GM12892 (cell line): ENCODE measurements at regions not wholly inside any gene's neighbourhood (a gene's known extent, or its start where the extent isn't known, plus 50 kb on each side); places are given as distances from the start of the nearest gene placed in this dataset.
"Not testable (repeated sequence)": the region's sequence is repeated elsewhere in the genome, so short reads cannot be mapped to it uniquely, and the experiment has no call there.

Experiments
- DNase-seq: peaks from one replicate; pipeline ENCODE4 v3.0.0; 2011; ENCODE audit not compliant: insufficient read length
- FAIRE-seq: peaks from 2 replicates; lab custom pipeline; 2011; peaks lifted over from hg19 to GRCh38; lab: Jason Lieb, UNC
- POLR2A ChIP-seq: IDR thresholded peaks from 2 replicates; pipeline ENCODE4 v1.6.1; 2011; ENCODE audit warnings: low read depth, low read length, control low read depth
- POLR2AphosphoS5 ChIP-seq: IDR thresholded peaks from 2 replicates; pipeline ENCODE4 v1.6.1; 2011; ENCODE audit warnings: low read depth, low read length, control low read depth
- TAF1 ChIP-seq: IDR thresholded peaks from 2 replicates; pipeline ENCODE4 v1.6.1; 2011; ENCODE audit warnings: low read depth, mild to moderate bottlenecking, control low read depth, low read length, borderline replicate concordance

DNA sequence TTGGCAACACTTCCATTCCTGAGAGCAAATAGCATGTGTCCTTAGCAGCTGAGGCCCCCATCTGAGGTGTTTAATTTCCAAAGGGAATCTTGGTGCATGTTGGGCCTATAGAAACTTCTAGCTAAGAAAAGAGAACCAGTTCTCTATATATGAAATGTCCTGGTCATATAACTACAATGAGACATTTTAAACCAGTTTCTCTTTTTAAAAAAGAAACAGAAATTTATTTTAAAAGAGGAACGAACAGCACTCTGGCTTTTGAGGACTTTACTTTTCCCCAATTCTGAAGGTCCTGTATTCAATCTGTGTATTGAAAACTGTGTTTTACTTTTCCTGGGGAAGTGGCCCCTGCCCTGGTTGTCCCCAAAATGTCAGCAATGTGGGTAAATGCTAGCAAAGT, 94.0 kb upstream of the FOXN2 start:
- FAIRE-seq (no peak), DNase-seq (no peak)
- TF ChIP-seq TAF1 (no peak), POLR2A (no peak), POLR2AphosphoS5 (no peak)

DNA sequence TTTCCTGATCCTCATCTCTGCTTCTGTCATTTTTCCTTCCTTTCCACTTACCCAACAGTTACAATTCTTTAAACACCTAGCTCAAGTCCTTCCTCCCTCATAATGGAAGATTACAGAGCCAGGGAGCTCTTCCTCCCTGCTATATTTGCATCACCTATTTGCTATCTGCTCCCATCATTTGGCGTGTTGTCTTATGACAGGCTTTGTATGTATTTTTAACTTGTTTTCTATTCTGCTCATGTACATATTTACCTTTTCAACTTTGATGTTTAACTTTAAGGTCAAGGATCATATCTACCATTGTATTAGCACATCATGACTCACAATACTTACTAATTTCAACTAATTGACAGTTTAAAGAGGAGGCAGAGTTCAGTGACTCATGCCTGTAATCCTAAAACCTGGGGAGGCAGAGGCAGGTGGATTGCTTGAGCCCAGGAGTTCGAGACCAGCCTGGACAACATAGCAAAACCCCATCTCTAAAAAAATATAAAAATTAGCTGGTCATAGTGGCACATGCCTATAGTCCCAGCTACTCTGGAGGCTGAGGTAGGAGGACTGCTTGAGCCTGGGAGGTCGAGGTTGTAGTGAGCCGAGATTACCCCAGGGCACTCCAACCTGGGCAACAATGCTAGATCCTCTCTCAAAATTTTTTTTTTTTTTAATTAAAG, 92.5 kb upstream of the FOXN2 start:
- TF ChIP-seq POLR2A = no peak
- TF ChIP-seq POLR2AphosphoS5 = no peak
- no peak for TF ChIP-seq TAF1
- FAIRE-seq = no peak
- DNase-seq = no peak

DNA sequence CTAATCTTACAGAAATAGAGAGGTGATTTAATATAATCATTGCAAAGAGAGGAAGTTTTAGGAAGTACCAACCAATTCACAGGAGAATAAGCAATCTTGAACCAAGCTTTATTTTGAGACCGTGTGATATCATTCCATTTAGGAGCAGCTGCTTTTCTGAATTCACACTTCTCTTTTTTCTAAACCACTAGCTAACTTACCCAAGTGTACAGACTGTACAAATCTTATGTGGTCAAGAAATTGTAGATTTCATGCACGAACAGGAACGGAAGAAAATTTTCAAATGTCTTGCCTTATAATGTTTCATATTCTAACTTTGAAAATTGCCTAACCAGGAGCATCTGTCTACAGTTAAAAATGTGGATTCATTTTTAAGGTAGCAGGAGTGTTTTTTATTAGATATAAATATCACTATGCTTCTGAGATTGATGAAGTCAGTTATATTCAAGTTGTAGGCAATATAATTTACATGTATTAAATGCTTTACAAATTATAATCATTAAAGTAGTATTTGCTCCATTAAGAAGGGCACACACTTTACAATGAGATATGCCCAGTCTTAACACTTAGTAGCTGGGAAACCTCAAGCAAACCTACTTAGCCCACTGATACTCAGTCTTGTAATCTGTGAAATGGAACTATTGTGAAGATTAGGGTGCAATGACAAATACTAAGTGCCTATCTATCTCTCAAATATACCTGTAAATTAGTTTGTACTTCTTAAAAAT, 86.7 kb upstream of the FOXN2 start:
- DNase-seq = no peak
- TF ChIP-seq POLR2AphosphoS5 = no peak
- TF ChIP-seq TAF1 = no peak
- no peak for TF ChIP-seq POLR2A
- FAIRE-seq = peak; percentile 74

DNA sequence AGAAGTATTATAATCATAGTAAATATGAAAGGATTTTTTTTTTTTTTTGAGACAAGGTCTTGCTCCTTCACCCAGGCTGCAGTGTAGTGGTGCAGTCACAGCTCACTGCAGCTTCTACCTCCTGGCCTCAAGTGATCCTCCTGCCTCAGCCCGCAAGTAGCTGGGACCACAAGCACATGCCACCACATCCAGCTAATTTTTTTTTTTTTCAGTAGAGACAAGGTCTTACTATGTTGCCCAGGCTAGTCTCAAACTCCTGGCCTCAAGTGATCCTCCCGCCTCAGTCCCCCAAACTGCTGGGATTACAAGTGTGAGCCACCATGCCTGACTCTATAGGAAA, 86.2 kb upstream of the FOXN2 start:
- no peak for TF ChIP-seq TAF1
- no peak for TF ChIP-seq POLR2AphosphoS5
- TF ChIP-seq POLR2A = no peak
- no peak for FAIRE-seq
- no peak for DNase-seq

DNA sequence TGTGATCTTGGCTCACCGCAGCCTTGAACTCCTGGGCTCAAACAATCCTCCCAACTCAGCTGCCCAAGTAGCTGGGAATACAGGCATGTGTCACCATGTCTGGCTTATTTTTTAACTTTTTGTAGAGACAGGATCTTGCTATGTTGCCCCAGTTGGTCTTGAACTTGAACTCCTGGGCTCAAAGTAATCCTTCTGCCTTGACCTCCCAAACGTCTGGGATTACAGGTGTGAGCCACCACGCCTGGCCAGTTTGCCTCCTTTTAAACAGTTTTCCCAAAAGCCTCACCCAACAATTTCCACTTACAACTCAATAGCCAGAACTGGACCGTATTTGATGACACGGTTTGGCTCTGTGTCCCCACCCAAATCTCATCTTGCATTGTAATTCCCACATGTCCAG, 85.4 kb upstream of the FOXN2 start:
- FAIRE-seq = no peak
- no peak for DNase-seq
- TF ChIP-seq TAF1 = no peak
- TF ChIP-seq POLR2AphosphoS5 = no peak
- no peak for TF ChIP-seq POLR2A

DNA sequence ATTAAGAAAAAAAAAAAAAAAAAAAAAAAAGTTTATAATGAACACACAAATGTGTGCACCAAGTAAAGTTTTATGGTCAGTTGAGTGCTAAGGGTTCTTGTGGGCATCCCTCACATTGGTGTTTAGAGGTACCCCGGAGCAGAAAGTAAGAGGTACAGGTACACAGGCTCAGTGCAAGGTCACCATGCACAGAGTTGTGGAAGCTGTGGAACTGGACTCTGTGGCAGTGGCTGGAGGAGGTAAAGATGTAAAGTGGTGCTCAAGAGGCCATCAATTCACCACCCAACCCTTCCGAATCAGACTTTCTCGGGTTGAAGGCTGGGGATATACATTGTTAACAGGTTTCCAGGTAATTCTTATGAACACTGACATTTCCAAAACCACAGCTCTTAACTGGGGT, 83.6 kb upstream of the FOXN2 start:
- FAIRE-seq (no peak), DNase-seq (no peak)
- TF ChIP-seq POLR2AphosphoS5 (no peak), POLR2A (no peak), TAF1 (no peak)

DNA sequence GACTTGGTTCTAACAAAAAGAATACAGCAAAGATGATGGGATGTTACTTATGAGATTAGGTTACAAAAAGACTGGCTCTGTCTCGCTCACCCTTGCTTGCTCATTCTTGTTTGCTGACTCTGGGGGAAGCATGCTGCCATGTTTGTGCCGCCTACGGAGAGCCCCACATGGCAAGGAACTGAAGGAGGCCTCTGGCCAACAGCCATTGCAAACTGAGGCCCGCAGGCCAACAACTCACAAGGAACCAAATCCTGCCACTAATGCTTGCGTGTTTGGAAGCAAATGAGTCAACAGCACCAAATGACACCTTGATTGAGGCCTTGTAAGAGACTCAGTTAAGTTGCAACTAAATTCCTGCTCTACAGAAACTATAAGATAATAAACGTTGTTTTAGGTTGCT, 82.1 kb upstream of the FOXN2 start:
- FAIRE-seq (no peak), DNase-seq (no peak)
- TF ChIP-seq POLR2A = no peak
- no peak for TF ChIP-seq TAF1
- TF ChIP-seq POLR2AphosphoS5 = no peak

DNA sequence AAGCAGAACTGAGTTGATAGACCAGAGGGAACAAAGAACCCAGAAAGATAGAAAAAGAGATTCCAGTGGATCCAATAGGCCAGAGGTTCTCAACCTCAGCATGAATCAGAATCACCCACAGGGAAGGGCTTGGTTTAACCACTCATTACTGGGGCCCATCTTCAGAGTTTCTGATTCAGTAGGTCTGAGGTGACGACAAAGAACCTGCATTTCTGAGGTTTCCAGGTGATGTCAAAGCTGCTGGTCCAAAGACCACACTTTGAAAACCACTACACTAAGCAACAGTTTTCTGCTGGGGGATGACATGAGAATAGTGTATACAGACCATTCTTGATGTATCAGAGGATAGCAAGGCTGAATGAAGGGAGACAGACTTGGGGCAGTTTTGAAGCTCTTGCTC, 81.5 kb upstream of the FOXN2 start:
- DNase-seq (no peak), FAIRE-seq (no peak)
- TF ChIP-seq POLR2AphosphoS5 (no peak), TAF1 (no peak), POLR2A (no peak)

DNA sequence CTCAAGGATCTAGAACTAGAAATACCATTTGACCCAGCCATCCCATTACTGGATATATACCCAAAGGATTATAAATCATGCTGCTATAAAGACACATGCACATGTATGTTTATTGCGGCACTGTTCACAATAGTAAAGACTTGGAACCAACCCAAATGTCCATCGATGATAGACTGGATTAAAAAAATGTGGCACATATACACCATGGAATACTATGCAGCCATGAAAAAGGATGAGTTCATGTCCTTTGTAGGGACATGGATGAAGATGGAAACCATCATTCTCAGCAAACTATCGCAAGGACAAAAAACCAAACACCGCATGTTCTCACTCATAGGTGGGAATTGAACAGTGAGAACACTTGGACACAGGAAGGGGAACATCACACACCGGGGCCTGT, 80.7 kb upstream of the FOXN2 start:
- DNase-seq, FAIRE-seq: not testable (repeated sequence)

DNA sequence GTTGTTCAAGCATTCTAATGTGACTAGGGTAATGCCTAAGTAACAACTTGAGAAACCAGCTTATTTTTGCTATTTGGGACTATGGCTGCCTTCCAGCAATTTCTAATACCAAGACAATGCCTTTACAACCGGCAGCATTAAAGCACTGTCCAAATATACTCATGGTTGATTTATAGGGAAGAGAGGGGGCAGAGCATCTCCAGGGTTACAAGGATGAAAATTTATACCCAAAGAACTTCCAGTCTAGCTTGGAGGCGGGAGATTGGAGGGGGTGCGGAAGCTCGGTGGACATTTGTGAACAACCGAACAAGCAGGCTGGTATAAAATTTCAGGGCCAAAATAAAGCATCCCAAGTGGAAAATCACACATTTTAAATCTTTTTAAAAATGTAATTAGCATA, 79.4 kb upstream of the FOXN2 start:
- DNase-seq (no peak), FAIRE-seq (no peak)
- TF ChIP-seq TAF1 = no peak
- TF ChIP-seq POLR2AphosphoS5 = no peak
- TF ChIP-seq POLR2A = no peak

DNA sequence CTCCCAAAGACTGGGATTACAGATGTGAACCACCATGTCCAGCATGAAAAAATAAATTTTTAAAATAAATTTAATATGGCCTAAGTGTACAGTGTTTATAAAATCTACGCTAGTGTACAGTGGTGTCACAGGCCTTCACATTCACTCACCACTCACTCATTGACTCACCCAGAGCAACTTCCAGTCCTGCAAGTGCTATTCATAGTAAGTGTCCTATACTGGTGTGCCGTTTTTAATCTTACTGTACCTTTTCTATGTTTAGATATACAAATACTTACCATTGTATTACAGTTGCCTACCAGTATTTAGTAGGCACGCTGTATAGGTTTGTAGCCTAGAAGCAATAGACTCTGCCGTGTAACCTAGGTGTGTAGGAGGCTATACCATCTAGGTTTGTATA, 76.1 kb upstream of the FOXN2 start:
- TF ChIP-seq POLR2A = no peak
- no peak for TF ChIP-seq TAF1
- no peak for TF ChIP-seq POLR2AphosphoS5
- DNase-seq (no peak), FAIRE-seq (no peak)

DNA sequence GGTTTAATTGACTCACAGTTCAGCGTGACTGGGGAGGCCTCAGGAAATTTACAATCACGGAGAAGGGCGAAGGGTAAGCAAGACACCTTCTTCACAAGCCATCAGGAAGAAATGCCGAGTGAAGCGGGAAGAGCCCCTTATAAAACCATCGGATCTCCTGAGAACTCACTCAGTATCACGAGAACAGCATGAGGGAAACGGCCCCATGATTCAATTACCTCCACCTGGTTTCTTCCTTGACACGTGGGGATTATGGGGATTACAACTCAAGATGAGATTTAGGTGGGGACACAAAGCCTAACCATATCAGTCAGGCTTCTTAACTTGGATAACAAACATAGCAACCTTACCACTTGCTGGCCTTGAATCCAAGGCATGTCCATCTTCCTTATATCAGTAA, 73.6 kb upstream of the FOXN2 start:
- TF ChIP-seq POLR2A = no peak
- no peak for TF ChIP-seq POLR2AphosphoS5
- TF ChIP-seq TAF1 = no peak
- FAIRE-seq = no peak
- no peak for DNase-seq

DNA sequence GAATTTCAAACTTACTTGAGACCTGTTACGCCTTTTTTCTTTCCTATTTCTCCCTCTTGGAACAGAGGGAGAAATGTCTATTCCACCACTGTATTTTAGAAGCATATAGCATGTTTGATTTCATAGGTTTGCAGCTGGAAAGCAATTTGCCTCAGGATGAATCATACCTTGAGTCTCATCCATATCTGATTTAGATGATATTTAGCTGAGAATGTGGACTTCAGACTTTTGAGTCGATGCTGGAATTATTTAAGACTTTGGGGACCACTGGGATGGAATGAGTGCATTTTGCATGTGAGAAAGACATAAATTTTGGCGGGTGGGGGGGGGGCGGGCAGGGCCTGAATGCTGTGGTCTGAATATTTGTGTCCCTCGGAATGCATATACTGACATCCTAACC, 67.3 kb upstream of the FOXN2 start:
- FAIRE-seq (no peak), DNase-seq (no peak)
- TF ChIP-seq POLR2A (no peak), POLR2AphosphoS5 (no peak), TAF1 (no peak)
